ENCODE measurements at regions not wholly inside any gene's neighbourhood (a gene's known extent, or its start where the extent isn't known, plus 50 kb on each side); places are given as distances from the start of the nearest gene placed in this dataset.

DNA sequence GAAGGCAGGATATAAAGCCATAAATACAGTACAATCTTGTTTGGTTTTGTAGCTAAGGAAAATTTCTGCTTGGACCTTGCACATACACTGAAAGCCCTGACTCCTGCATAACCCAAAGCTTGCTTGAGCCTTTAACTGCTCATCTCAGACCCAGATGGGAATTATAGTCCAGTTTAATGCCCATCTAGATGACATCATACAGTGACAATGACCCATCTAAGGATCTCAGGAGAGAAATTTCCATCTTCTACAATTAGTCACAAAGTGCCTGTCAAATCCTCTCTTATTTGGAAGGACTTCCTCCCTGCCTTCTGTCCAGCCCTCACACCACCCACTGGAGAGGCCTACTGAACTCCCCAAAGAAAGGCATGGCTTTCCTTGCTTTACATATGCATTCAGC lies 69.3 kb downstream of the BTBD3 start:
- TF ChIP-seq, protein P1, sequence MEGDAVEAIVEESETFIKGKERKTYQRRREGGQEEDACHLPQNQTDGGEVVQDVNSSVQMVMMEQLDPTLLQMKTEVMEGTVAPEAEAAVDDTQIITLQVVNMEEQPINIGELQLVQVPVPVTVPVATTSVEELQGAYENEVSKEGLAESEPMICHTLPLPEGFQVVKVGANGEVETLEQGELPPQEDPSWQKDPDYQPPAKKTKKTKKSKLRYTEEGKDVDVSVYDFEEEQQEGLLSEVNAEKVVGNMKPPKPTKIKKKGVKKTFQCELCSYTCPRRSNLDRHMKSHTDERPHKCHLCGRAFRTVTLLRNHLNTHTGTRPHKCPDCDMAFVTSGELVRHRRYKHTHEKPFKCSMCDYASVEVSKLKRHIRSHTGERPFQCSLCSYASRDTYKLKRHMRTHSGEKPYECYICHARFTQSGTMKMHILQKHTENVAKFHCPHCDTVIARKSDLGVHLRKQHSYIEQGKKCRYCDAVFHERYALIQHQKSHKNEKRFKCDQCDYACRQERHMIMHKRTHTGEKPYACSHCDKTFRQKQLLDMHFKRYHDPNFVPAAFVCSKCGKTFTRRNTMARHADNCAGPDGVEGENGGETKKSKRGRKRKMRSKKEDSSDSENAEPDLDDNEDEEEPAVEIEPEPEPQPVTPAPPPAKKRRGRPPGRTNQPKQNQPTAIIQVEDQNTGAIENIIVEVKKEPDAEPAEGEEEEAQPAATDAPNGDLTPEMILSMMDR (IDR thresholded peaks at IDR 0.05; ENCODE audit: insufficient read depth, low read length, poor library complexity, severe bottlenecking): no peak
- TF ChIP-seq EZH2phosphoT487 (conservative IDR thresholded peaks at IDR 0.05; ENCODE audit: low read length): no peak
